Mammary epithelial cell (primary cell): ENCODE measurements at regions not wholly inside any gene's neighbourhood (a gene's known extent, or its start where the extent isn't known, plus 50 kb on each side); places are given as distances from the start of the nearest gene placed in this dataset.

Experiments
- CTCF ChIP-seq, 2 donors: IDR thresholded peaks in 1 of 2; conservative IDR thresholded peaks in 1 of 2; 2 replicates each; pipeline ENCODE4 v1.5.1; 2011 to 2012; ENCODE audit warnings: inconsistent platforms in 2 of 2, low read length in 2 of 2, mild to moderate bottlenecking in 2 of 2, control low read depth in 1 of 2, low read depth in 1 of 2; ENCODE audit not compliant: insufficient read depth in 1 of 2; ENCODE audit errors: extremely low read depth in 1 of 2
- EZH2 ChIP-seq: IDR thresholded peaks from 2 replicates; pipeline ENCODE4 v1.6.1; 2012; ENCODE audit warnings: low read length, inconsistent platforms, borderline replicate concordance

GRCh38 chr2:64908406-64908805 lies 80.8 kb upstream of the SLC1A4 start:
- TF ChIP-seq CTCF (conservative IDR thresholded peaks at IDR 0.05 in 1 of 2, IDR thresholded peaks at IDR 0.05 in 1 of 2; ENCODE audit: extremely low read depth in 1 of 2, insufficient read depth in 1 of 2, low read depth in 1 of 2, low read length in 2 of 2) (no peak), EZH2 (no peak)
